AG08396 (cell line): ENCODE measurements at regions not wholly inside any gene's neighbourhood (a gene's known extent, or its start where the extent isn't known, plus 50 kb on each side); places are given as distances from the start of the nearest gene placed in this dataset.
"Not testable (repeated sequence)": the region's sequence is repeated elsewhere in the genome, so short reads cannot be mapped to it uniquely, and the experiment has no call there.

Source experiments
- DNase-seq: peaks from one replicate; pipeline ENCODE4 v3.0.0; 2012; ENCODE audit warnings: low spot score, mixed read lengths

GRCh38 chr7:19623676-19624075, 85.2 kb downstream of the POLR1F start:
- DNase-seq: no peak

DNA sequence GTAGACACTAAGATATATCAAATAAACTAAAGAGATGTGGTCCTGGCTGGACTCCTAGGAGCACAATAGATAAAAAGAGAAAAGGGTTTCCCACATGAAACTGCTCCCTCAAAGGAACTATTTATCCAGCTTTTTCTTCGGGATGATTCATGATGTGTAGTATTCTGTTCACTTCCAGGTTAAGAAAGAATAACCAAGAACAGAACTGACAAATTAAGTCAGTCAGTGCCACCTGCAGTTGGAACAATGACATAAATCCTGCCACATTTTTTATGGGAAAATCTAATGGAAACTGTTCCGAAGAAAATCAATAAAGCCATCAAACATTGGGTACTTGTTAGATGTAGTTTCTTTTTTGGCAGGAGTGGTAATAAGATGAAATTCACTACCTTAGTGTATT, 87.1 kb downstream of the POLR1F start:
- no peak for DNase-seq

DNA sequence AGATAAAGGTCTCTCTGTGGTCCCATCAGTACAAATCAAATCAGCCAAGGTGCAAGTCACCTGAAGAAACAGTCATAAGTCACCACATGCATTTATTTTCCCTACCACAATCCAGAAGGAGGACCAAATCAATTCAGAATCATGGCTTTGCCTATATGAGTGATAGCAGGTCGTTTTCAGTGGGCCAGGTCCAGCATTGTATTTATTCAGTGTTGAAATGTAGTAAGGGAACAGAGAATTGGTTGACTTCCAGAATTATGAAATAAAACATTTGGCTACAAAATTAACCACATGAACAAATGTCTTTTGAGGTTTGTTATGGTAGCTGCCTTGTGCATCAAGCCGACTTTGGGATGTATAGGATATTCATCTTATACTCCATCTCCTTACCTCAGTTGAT, 88.4 kb downstream of the POLR1F start:
- no peak for DNase-seq

DNA sequence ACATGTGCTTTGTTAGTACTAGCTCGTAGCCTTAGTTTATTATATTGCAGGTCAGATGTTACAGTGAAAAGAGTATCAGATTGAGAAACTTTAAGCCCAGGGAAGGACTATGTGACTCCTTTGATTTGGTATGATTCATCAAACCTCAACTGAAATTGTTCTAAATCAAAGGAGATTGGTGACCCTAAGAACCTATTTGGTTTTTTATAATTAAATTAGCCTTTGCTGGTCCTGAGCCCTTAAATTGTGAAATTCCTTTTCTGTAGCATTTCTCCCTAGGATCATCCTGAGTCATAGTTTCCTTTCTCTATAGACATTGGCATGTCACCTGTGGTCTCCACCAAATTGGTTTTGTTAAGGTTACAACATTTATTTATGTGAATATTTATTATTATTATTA, 89.7 kb downstream of the POLR1F start:
- DNase-seq: no peak

DNA sequence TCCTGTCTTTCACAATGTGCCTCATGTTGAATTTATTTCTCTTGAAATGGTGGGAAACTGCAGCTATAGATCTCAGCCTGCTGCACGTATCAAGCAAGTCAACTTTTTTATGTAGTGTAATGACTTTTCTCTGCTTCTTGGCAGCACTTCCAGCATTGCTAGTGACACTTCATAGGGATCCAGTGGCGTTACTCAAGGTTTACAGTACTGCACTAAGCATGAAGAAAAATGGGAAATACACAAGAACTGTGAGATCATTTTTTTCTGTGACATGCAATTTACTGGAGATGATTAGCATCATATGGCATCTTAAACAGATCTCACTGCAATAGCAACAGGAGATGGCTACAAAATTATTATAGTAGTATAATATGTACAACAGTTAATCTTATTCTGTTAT, 90.9 kb downstream of the POLR1F start:
- DNase-seq: no peak

GRCh38 chr7:19610194-19610943, 98.5 kb downstream of the POLR1F start:
- no peak for DNase-seq

DNA sequence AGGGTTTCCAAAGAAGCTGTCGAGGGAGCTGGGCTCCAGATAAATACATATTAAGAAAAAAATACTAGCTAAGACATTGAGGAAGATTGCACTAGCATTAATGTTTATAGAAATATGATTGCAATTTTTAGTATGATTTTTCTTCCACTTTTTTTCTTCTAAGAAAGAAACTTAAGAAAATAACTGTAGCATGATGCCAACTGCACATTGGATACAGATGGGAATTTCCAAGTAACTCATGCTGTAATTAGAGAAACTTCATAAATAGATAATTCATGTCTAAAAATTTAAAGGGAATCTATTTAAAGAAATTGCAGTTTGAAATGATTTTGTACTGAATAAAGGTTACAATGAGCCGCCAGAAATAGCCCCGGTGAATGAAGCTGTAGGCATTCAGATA, 119.4 kb downstream of the POLR1F start:
- no peak for DNase-seq

- no peak for DNase-seq
Measured at GRCh38 chr7:19587291-19587690, 121.5 kb downstream of the POLR1F start.

DNA sequence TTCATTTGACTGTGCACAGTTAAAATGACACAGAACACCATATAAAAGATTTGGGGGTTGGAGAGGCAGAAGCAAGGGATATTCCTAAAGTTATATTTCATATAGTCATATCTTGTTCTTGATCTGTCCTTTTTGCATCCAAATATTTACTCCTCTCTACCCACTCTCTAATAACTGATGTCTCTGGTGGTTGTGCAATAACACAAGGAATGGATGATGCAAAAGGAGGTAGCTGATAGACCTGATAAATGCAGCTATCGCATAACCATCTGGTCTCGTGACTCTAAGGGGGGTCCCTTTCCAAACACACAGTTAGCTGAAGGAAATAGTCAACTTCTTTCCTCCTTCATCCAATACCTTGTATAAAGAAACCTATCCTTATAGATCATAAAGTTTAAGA, 123.1 kb downstream of the POLR1F start:
- no peak for DNase-seq

DNA sequence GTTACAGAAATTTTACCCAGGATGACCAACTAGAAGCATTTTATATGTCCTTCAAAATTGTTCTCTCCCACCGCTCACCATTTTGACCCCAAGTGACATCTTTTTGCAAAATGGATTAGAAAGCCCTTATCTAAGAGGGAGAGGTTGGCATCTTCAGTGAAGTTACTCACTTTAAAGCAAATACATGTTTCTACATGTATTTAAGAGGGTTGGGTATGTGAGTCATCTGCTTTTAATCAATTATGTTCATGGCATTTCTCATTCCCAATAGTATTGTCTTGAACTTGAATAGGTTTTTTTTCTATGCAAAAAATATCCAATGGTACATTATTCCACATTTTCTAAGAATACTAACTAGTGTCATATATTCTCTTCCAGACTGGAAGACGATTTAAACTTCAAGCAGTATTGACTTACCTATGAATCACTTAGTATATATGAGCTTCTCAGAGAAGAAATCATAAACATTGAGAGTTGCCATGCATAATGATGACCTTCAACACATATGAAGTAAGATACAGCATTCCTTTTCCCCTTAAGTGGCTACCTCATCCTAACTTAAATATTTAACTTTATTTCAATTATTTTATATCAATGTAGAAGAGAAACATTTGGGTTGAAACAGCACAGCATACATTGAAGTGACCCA, 132.8 kb downstream of the POLR1F start:
- DNase-seq: no peak

DNA sequence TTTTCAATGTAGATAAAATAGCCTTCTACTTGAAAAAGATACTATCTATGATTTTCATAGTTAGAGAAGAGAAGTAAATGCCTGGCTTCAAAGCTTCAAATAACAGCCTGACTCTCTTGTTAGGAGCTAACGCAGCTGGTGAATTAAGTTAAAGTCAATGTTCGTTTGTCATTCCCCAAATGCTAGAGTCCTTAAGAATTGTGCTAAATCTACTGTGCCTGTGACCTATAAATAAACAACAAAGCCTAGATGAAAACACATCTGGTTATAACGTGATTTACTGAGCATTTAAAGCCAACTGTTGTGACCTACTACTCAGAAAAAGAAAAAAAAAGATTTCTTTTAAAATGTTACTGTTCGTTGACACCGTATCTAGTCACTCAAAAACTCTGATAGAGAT, 134.7 kb downstream of the POLR1F start:
- no peak for DNase-seq

DNA sequence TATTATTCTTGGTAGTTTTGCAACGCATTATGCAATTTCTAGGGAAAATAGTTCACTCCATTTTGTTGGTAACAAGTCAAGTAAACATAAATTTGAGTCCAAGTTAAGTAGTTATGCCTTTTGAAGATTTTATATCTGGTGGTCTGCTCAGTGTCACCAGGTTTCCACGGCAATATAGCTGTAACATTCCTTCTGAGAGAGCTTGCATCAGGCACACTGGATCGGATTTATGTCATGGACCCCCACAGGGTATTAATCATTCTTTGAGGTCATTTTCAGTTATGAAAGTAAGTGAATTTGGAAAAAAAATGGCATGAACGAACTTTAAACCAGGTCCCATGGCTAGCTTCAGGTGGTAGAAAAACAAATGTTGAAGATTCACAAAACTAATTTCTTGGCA, 136.3 kb downstream of the POLR1F start:
- DNase-seq: no peak

DNA sequence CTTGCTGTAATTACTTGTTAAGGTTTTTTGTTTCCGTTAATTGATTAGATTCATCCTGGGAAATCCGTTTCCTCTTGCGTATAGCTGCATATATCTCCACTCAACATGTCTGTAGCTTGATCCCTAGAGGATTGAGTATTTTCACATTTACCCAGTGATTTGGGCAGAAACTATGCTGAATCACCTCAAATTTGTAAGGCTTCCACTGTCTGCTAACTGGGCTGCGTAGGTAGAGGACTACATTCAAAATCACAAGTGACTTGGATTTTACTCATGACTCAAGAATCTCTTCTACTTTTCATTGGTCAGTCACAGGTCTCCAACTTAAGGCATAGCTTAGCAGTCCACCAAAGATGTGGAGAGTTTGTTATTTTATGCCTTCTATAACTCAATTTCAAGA, 141.8 kb downstream of the POLR1F start:
- DNase-seq: no peak

- DNase-seq: no peak
Measured at GRCh38 chr7:19565602-19566001, 143.2 kb downstream of the POLR1F start.

GRCh38 chr7:19561121-19561805, 147.6 kb downstream of the POLR1F start:
- DNase-seq: no peak

DNA sequence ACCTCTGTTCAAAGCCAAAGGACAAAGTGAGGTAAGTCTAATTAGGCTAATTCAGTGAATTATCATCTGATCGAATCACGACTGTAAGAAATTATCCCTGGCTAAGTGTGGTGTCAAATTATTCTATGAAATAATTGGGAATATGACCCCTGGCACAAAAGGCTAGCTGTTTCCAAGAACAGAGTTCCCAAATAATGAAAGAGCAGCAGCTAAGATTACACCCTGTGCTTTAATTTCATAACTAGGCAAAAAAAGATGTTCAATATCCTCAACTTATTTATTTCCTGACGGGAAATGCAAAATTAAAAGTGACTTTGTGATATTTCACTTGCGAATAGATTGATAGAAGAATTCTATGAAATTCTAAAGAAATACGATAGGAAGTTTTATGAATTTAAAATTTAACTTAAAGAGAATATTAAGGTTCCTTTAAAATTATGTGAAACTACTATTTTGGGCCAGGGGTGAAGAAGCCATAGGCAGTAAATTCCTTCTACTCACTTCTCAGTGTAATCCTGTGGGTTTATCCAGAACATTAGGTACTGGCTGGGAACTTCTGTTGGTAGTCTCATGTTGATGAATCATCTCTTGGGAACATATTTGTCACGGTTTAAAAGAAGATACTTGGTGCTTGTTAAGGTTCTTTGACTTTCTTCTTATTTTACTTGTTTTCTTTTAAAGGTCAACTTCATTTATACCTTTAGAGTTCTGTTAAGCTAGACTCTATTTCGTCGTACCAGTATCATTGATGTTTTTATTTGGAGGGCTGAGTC, 148.5 kb downstream of the POLR1F start:
- no peak for DNase-seq

DNA sequence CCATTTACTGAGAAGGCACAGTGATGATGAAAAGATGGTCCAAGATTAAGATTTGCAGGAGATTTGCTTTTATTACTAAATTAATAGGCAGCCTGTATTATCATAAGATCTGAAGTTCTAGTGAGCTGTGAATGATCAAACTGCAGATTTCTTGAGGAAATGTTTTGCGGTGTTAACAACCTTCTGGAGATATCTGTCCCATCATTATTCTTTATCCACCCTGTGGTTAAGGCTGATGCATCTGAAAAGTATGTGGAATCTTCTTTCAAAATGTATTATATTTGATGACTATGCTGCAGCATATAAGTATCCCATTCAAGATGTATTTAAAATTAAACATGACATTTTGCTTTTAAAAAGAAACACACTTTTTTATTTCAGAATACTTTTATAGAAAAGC, 150.3 kb downstream of the POLR1F start:
- DNase-seq: no peak

DNA sequence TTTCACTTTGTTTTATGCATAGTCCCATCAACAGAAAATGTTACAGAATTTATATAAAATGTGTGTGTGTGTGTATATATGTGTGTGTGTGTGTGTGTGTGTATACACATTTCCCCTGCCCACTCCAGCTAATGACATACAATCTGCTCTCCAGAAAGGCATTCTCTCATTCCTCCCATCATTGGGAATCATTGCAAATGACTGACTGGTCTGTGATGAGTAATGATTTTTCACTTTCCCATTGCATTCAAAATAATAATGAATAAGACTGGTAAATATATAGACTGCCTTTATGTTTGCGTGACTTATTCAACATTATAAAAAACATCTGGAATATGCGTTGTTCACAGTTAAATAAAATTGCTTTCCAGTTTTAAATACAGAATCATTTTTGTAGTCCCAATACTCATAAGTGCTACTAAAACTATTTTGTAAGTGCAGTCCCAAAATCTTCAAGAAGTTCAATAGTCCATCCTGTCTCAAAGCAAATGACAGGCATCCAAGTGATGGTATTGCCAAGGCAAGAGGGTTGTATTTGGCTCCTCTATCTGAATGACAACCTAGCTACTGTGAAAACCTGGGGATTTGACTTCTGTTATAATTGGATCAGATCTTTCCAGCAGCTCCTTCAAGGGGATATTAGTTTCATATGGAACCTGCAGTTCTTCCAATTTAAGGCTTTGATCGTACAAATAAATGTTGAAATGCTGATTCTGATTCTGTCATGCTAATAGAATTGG, 150.9 kb downstream of the POLR1F start:
- no peak for DNase-seq

DNA sequence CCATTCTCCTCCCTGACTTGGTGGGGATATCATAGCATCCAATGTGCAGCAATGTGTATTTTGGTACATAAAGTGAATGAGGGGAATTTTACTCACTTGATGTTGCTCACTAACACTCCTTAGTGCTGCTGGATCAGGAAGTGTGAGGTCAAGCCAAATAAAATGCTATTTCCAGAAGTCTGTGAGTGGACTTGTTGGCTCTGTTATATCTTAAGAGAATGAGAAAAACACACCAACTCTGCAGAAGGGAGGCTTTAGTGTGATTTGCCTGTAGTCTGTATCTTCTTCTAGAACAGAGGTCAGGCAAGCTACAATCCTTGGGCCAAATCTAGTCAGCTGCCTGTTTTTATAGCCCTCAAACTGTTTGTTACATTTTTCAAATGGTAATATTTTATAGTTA, 154.3 kb downstream of the POLR1F start:
- DNase-seq: no peak

DNA sequence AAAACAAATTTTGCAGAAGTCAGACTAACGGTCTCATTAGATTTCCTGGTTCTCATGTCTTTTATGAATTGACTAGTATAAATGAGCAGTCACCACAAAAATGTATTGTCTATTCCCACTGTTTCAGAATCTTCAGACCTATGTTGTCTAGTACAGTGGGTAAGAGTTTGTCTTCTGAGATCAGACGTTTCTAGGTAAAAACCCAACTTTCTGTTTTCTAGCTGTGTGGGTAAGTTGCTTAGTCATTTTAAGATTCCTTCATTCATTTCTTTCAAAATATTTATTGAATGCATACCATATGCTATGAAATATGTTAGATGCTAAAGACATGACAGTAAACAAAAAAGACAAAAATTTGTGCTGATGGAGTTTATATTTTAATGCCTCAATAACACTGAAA, 156.3 kb downstream of the POLR1F start:
- no peak for DNase-seq

DNA sequence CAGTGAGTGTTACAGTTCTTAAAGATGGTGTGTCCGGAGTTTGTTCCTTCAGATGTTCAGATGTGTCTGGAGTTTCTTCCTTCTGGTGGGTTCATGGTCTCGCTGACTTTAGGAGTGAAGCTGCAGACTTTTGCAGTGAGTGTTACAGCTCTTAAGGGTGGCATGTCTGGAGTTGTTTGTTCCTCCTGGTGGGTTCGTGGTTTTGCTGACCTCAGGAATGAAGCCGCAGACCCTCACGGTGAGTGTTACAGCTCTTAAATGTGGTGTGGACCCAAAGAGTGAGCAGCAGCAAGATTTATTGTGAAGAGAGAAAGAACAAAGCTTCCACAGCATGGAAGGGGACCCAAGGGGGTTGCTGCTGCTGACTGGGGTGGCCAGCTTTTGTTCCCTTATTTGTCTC, 159.6 kb downstream of the POLR1F start:
- not testable (repeated sequence) for DNase-seq

GRCh38 chr7:19537942-19538401, 170.9 kb downstream of the POLR1F start:
- DNase-seq: no peak
